CD14-positive monocyte (primary cell): ENCODE measurements at regions not wholly inside any gene's neighbourhood (a gene's known extent, or its start where the extent isn't known, plus 50 kb on each side); places are given as distances from the start of the nearest gene placed in this dataset.

ENCODE experiments used
- DNase-seq, 3 donors: peaks; one replicate each; pipeline ENCODE4 v3.0.0-alpha.2; 2011 to 2022
- H2AFZ ChIP-seq: 2 replicates; pipeline ENCODE4 v1.6.0; 2012; ENCODE audit warnings: mild to moderate bottlenecking, low read depth, low read length, inconsistent platforms; ENCODE audit not compliant: insufficient read depth, poor library complexity, severe bottlenecking
- H3K27ac ChIP-seq, 2 donors: 1 replicate in 1 of 2; 2 replicates in 1 of 2; pipeline ENCODE4 v1.5.1; 2012 to 2013; ENCODE audit warnings: low read length in 2 of 2, control low read depth in 1 of 2, inconsistent platforms in 1 of 2, low read depth in 1 of 2, mild to moderate bottlenecking in 1 of 2
- H3K27me3 ChIP-seq, 2 donors: one replicate each; pipeline versions ENCODE4 v1.6.0 to v1.6.1; 2011 to 2013; ENCODE audit warnings: low read length in 2 of 2; ENCODE audit not compliant: control insufficient read depth in 2 of 2, insufficient read depth in 2 of 2
- H3K36me3 ChIP-seq, 2 donors: replicated peaks in 1 of 2; 1 replicate in 1 of 2; 2 replicates in 1 of 2; pipeline versions ENCODE4 v1.5.1 to v1.6.1; 2012 to 2013; ENCODE audit warnings: low read length in 2 of 2, control low read depth in 1 of 2, inconsistent platforms in 1 of 2, mild to moderate bottlenecking in 1 of 2; ENCODE audit not compliant: insufficient read depth in 2 of 2, control insufficient read depth in 1 of 2
- H3K4me1 ChIP-seq, 2 donors: 1 replicate in 1 of 2; 2 replicates in 1 of 2; pipeline versions ENCODE4 v1.5.1 to v1.6.1; 2012 to 2013; ENCODE audit warnings: low read length in 2 of 2, control low read depth in 1 of 2, inconsistent platforms in 1 of 2, mild to moderate bottlenecking in 1 of 2, moderate library complexity in 1 of 2; ENCODE audit not compliant: insufficient read depth in 2 of 2, control insufficient read depth in 1 of 2
- H3K4me2 ChIP-seq: replicated peaks from 2 replicates; pipeline ENCODE3; 2012; ENCODE audit warnings: low read length, moderate library complexity, mild to moderate bottlenecking; ENCODE audit not compliant: poor library complexity, severe bottlenecking; ENCODE audit errors: extremely low read depth
- H3K4me3 ChIP-seq, 3 experiments: fragments of 200-600 bp in 1 of 3; sonication (generic) in 1 of 3; replicated peaks in 1 of 3; 1 replicate in 2 of 3; 2 replicates in 1 of 3; pipeline ENCODE4 v1.5.1; 2011 to 2013; ENCODE audit warnings: low read length in 3 of 3, mild to moderate bottlenecking in 3 of 3, control low read depth in 2 of 3, low read depth in 2 of 3, inconsistent platforms in 1 of 3, moderate library complexity in 1 of 3
- H3K79me2 ChIP-seq: 2 replicates; pipeline ENCODE4 v1.6.0; 2012; ENCODE audit warnings: mild to moderate bottlenecking, control low read depth, inconsistent platforms, low read length, moderate library complexity; ENCODE audit not compliant: insufficient read depth
- H3K9ac ChIP-seq: 2 replicates; pipeline ENCODE4 v1.6.0; 2017; ENCODE audit warnings: low read length, mild to moderate bottlenecking; ENCODE audit not compliant: insufficient read depth, poor library complexity, severe bottlenecking
- H3K9me3 ChIP-seq, 2 donors: replicated peaks in 1 of 2; 1 replicate in 1 of 2; 2 replicates in 1 of 2; pipeline versions ENCODE4 v1.5.1 to v1.6.1; 2012 to 2013; ENCODE audit warnings: low read length in 2 of 2, control low read depth in 1 of 2; ENCODE audit not compliant: control insufficient read depth in 1 of 2, insufficient read depth in 1 of 2
- H4K20me1 ChIP-seq: 2 replicates; pipeline ENCODE4 v1.6.0; 2012; ENCODE audit warnings: mild to moderate bottlenecking, low read length, control low read depth, moderate library complexity; ENCODE audit not compliant: insufficient read depth
- H3K27ac Mint-ChIP-seq, 7 donors: one replicate each; pipeline ENCODE4 v1.8.0; 2020; ENCODE audit warnings: mild to moderate bottlenecking in 7 of 7, mixed read lengths in 7 of 7, moderate library complexity in 6 of 7, inconsistent platforms in 2 of 7
- H3K27me3 Mint-ChIP-seq, 3 donors: one replicate each; pipeline ENCODE4 v1.8.0; 2021 to 2022; ENCODE audit warnings: low read depth in 3 of 3, mild to moderate bottlenecking in 3 of 3, mixed read lengths in 3 of 3, moderate library complexity in 3 of 3, inconsistent platforms in 1 of 3
- H3K36me3 Mint-ChIP-seq, 2 donors: one replicate each; pipeline ENCODE4 v1.8.0; 2020; ENCODE audit warnings: mixed read lengths in 2 of 2, inconsistent platforms in 1 of 2, mild to moderate bottlenecking in 1 of 2
- H3K4me1 Mint-ChIP-seq: one replicate; pipeline ENCODE4 v1.8.0; 2020; ENCODE audit warnings: mild to moderate bottlenecking, mixed read lengths
- H3K4me3 Mint-ChIP-seq, 2 donors: one replicate each; pipeline ENCODE4 v1.8.0; 2020; ENCODE audit warnings: mild to moderate bottlenecking in 2 of 2, mixed read lengths in 2 of 2, moderate library complexity in 1 of 2
- H3K9me3 Mint-ChIP-seq, 7 donors: one replicate each; pipeline ENCODE4 v1.8.0; 2020 to 2022; ENCODE audit warnings: mixed read lengths in 7 of 7, mild to moderate bottlenecking in 6 of 7, moderate library complexity in 6 of 7, inconsistent platforms in 2 of 7
- CTCF ChIP-seq: fragments of 200-600 bp; IDR thresholded peaks from one replicate; pipeline ENCODE4 v1.8.0; 2022; ENCODE audit warnings: antibody characterized with exemption, mild to moderate bottlenecking
- WGBS: methylation state at CpG from one replicate; pipeline ENCODE4 v1.1.5; 2013; ENCODE audit warnings: missing lambda C conversion rate; ENCODE audit not compliant: insufficient coverage; 5-methylcytosine and 5-hydroxymethylcytosine counted together
- intact Hi-C, 2 donors: fragments of 100-400 bp; cut with micrococcal nuclease; formaldehyde crosslinking; loops; one replicate each; pipeline versions ENCODE4 v1.15.0 to v1.15.1; 2023

DNA sequence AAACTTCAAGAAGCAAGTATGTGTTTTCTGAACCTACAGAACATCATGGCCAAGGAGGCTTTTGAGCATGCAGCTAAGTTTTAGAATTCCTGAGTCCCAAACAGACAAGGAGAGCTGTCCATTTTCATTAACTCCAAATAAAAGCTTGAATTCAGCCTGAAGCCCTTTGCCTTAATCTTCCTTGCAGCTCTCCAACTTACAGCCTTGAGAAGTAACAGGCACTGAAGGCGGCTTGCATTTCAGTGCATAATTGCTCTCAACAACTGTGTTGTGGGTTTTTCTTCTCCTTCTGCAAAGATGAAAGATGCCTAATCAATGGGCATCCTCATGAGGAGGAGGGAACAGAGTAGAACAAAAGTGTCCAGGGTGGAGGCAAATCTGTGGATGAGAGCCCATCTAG, 286.0 kb downstream of the FAT3 start:
- Histone ChIP-seq H3K27ac (no peak overlapping the region), H3K27me3 (no peaks in the 10 kb centered on the region), H3K36me3 (no peaks in the 10 kb centered on the region), H3K4me1 (no peaks in the 10 kb centered on the region), H4K20me1 (no peaks in the 10 kb centered on the region), H3K4me2 (no peak overlapping the region), H3K79me2 (no peaks in the 10 kb centered on the region), H3K9ac (no peak overlapping the region), H3K9me3 (no peaks in the 10 kb centered on the region), H3K4me3 (no peak overlapping the region), H2AFZ (no peak overlapping the region)
- Mint-ChIP-seq H3K4me3 (no peak overlapping the region), H3K36me3 (no peaks in the 10 kb centered on the region), H3K9me3 (peaks cover 0 to 2% (median 0%) of the 10 kb centered on the region in 7 donors), H3K27me3 (no peaks in the 10 kb centered on the region), H3K4me1 (no peaks in the 10 kb centered on the region), H3K27ac (no peak overlapping the region)
- intact Hi-C loops = no loop called here
- no peak for DNase-seq
- 100% methylated on average over 1 of the region's 1 CpG for WGBS
- no peak for TF ChIP-seq CTCF

- H3K27ac ChIP-seq = no peak overlapping the region
- no peak for TF ChIP-seq CTCF
- H3K27me3 ChIP-seq = no peaks in the 10 kb centered on the region
- no peaks in the 10 kb centered on the region for H4K20me1 ChIP-seq
- H3K9ac ChIP-seq = no peak overlapping the region
- intact Hi-C loops = no loop called here
- peak overlapping the region in 1 of 7 donors; percentile 40 for H3K27ac Mint-ChIP-seq
- no peaks in the 10 kb centered on the region for H3K27me3 Mint-ChIP-seq
- WGBS = 100% methylated on average over 1 of the region's 1 CpG
- no peak overlapping the region for H3K4me3 ChIP-seq
- H3K79me2 ChIP-seq = no peaks in the 10 kb centered on the region
- no peak overlapping the region for H3K4me3 Mint-ChIP-seq
- no peak for DNase-seq
- no peaks in the 10 kb centered on the region for H3K36me3 Mint-ChIP-seq
- H3K9me3 Mint-ChIP-seq = peaks cover 0 to 2% (median 0%) of the 10 kb centered on the region in 7 donors
- no peak overlapping the region for H2AFZ ChIP-seq
- no peaks in the 10 kb centered on the region for H3K4me1 Mint-ChIP-seq
- H3K36me3 ChIP-seq = no peaks in the 10 kb centered on the region
- no peaks in the 10 kb centered on the region for H3K9me3 ChIP-seq
- no peak overlapping the region for H3K4me2 ChIP-seq
- no peaks in the 10 kb centered on the region for H3K4me1 ChIP-seq
Measured at GRCh38 chr11:92511522-92512203, 287.0 kb downstream of the FAT3 start.
